HEK293T (cell line): ENCODE measurements at regions not wholly inside any gene's neighbourhood (a gene's known extent, or its start where the extent isn't known, plus 50 kb on each side); places are given as distances from the start of the nearest gene placed in this dataset.

Experiments
- CTCF ChIA-PET: fragments of 350-600 bp; formaldehyde crosslinking; extraction: SDS; loops from one replicate; lab custom pipeline; 2021; ENCODE audit warnings: antibody characterized with exemption, inconsistent platforms; lab: Yijun Ruan, JAX
- POLR2A ChIA-PET: fragments of 350-600 bp; formaldehyde crosslinking; extraction: SDS; loops from one replicate; lab custom pipeline; 2020; ENCODE audit warnings: antibody characterized with exemption, inconsistent platforms; lab: Yijun Ruan, JAX
- DNase-seq: peaks from one replicate; pipeline ENCODE4 v3.0.0; 2012; ENCODE audit warnings: mixed read lengths; ENCODE audit errors: extremely low spot score
- ARNT ChIP-seq: fragments of 450-650 bp; IDR thresholded peaks from 2 replicates; pipeline ENCODE4 v1.6.1; 2017; ENCODE audit warnings: mild to moderate bottlenecking
- BHLHE40 ChIP-seq: fragments of 450-650 bp; IDR thresholded peaks from 2 replicates; pipeline ENCODE4 v1.6.1; 2016; ENCODE audit warnings: mild to moderate bottlenecking, moderate library complexity, borderline replicate concordance
- CTBP1 ChIP-seq: fragments of 450-650 bp; IDR thresholded peaks from 2 replicates; pipeline ENCODE4 v1.6.1; 2016; ENCODE audit warnings: borderline replicate concordance
- ELF4 ChIP-seq: fragments of 450-650 bp; IDR thresholded peaks from 2 replicates; pipeline ENCODE4 v1.6.1; 2017; ENCODE audit warnings: antibody characterized with exemption
- FOXA1 ChIP-seq: fragments of 450-650 bp; IDR thresholded peaks from 2 replicates; pipeline ENCODE4 v1.6.1; 2016; ENCODE audit warnings: mild to moderate bottlenecking
- FOXK2 ChIP-seq: fragments of 450-650 bp; IDR thresholded peaks from 2 replicates; pipeline ENCODE4 v1.6.1; 2016; ENCODE audit warnings: mild to moderate bottlenecking
- FOXM1 ChIP-seq: fragments of 450-650 bp; IDR thresholded peaks from 2 replicates; pipeline ENCODE4 v1.6.1; 2017; ENCODE audit warnings: mild to moderate bottlenecking, borderline replicate concordance
- HDGF ChIP-seq: fragments of 450-650 bp; IDR thresholded peaks from 2 replicates; pipeline ENCODE4 v1.6.1; 2017; ENCODE audit warnings: antibody characterized with exemption, borderline replicate concordance
- L3MBTL2 ChIP-seq: fragments of 450-650 bp; conservative IDR thresholded peaks from 2 replicates; pipeline ENCODE4 v1.6.1; 2016; ENCODE audit warnings: mild to moderate bottlenecking
- LEF1 ChIP-seq: fragments of 450-650 bp; IDR thresholded peaks from 2 replicates; pipeline ENCODE4 v1.6.1; 2017; ENCODE audit warnings: mild to moderate bottlenecking, borderline replicate concordance
- NFRKB ChIP-seq: fragments of 450-650 bp; IDR thresholded peaks from 2 replicates; pipeline ENCODE4 v1.6.1; 2016; ENCODE audit warnings: mild to moderate bottlenecking, moderate library complexity
- SP1 ChIP-seq: fragments of 450-650 bp; IDR thresholded peaks from 2 replicates; pipeline ENCODE4 v1.6.1; 2017
- SUZ12 ChIP-seq: fragments of 450-650 bp; IDR thresholded peaks from 2 replicates; pipeline ENCODE4 v1.6.1; 2016; ENCODE audit warnings: mild to moderate bottlenecking
- TARDBP ChIP-seq: fragments of 450-650 bp; IDR thresholded peaks from 2 replicates; pipeline ENCODE4 v1.6.1; 2016
- ZNF384 ChIP-seq: fragments of 450-650 bp; IDR thresholded peaks from 2 replicates; pipeline ENCODE4 v1.6.1; 2016
- TF ChIP-seq, protein P1 (sequence below): fragments of 450-650 bp; IDR thresholded peaks from 2 replicates; pipeline ENCODE4 v1.6.1; 2016

DNA sequence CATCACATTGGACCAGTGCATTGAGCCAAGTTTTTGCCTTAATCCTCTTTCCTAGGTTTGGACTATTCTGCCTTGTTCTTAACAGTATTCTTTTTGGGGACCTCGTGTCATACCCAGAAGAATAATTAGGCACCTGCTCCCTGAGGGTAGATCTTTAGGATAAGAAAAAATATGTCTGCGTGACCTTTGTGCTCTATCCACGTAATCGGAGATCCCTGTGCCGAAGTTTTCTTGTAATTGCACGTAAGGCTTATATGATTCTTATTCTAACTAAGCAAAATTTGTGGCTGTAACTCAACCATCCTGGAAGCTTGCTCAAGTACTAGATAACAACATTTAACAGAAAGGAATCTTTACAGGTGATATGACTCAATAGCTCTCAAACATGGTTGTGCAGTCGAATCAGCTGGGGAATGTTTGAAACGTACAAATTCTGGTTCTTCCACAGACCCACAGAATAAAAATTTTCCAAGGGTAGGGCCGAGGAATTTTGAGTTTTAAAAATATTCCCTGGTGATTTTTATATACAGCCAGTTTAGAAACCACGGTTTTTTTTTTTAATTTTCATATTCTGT, 344.3 kb downstream of the GBA3 start:
- CTCF ChIA-PET, result interaction anchor here (0.6 kb wide), 1 partner anchor 97 kb away, joined by 3 read pairs; no protein-coding TSS in a partner anchor
- TF ChIP-seq FOXA1 (no peak), BHLHE40 (no peak), ELF4 (no peak), LEF1 (no peak), ARNT (no peak), HDGF (no peak), SP1 (no peak), SUZ12 (no peak), L3MBTL2 (no peak), ZNF384 (no peak), TARDBP (no peak), CTBP1 (no peak), FOXK2 (no peak), FOXM1 (no peak), NFRKB (no peak)
- TF ChIP-seq, protein P1, sequence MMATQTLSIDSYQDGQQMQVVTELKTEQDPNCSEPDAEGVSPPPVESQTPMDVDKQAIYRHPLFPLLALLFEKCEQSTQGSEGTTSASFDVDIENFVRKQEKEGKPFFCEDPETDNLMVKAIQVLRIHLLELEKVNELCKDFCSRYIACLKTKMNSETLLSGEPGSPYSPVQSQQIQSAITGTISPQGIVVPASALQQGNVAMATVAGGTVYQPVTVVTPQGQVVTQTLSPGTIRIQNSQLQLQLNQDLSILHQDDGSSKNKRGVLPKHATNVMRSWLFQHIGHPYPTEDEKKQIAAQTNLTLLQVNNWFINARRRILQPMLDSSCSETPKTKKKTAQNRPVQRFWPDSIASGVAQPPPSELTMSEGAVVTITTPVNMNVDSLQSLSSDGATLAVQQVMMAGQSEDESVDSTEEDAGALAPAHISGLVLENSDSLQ, result no peak
- POLR2A ChIA-PET, result interaction anchor here (0.6 kb wide), 1 partner anchor 195 kb away, joined by 3 read pairs; no protein-coding TSS in a partner anchor
- DNase-seq, result no peak

- ChIA-PET CTCF (interaction anchor here (0.6 kb wide), 1 partner anchor 98 kb away, joined by 3 read pairs; no protein-coding TSS in a partner anchor), POLR2A (no interaction called here)
- no peak for TF ChIP-seq LEF1
- TF ChIP-seq FOXM1, result no peak
- no peak for TF ChIP-seq ELF4
- TF ChIP-seq L3MBTL2, result no peak
- TF ChIP-seq NFRKB, result no peak
- TF ChIP-seq, protein P1, result no peak
- no peak for TF ChIP-seq HDGF
- TF ChIP-seq CTBP1, result no peak
- no peak for TF ChIP-seq ZNF384
- TF ChIP-seq FOXK2, result no peak
- TF ChIP-seq SP1, result no peak
- no peak for TF ChIP-seq BHLHE40
- TF ChIP-seq FOXA1, result no peak
- no peak for TF ChIP-seq TARDBP
- TF ChIP-seq SUZ12, result no peak
- DNase-seq, result no peak
Measured at GRCh38 chr4:23036503-23036902, 343.8 kb downstream of the GBA3 start.

- no peak for DNase-seq
- ChIA-PET CTCF (interaction anchor here (0.6 kb wide), 1 partner anchor 16 kb away, joined by 3 read pairs; no protein-coding TSS in a partner anchor), POLR2A (no interaction called here)
- TF ChIP-seq SP1 (no peak), TARDBP (no peak), ELF4 (no peak), FOXK2 (no peak), ARNT (no peak), ZNF384 (no peak), FOXM1 (no peak), NFRKB (no peak), LEF1 (no peak), SUZ12 (no peak), FOXA1 (no peak), CTBP1 (no peak), BHLHE40 (no peak), L3MBTL2 (no peak), HDGF (no peak)
- TF ChIP-seq, protein P1, result no peak
Measured at GRCh38 chr4:23035521-23036056, 342.9 kb downstream of the GBA3 start.

DNA sequence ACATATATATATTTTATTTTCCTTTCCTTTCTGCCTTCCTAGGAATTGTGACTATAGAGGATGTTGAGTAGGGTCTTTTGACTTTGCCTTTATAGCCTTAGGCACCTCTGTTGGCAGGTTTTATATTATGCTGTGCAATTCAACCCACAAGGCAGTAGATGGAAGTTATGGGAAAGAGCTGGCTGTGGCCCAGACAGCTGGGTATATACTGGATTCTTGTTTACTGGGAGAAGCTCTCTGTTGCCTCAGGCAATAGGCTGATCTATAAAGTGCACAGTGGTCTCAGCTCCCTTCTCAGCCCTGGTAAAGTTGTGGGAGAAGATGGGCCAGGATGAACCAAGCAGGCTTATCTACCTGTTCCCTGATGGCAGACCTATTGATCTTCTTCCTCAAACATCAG, 342.0 kb downstream of the GBA3 start:
- no peak for TF ChIP-seq FOXM1
- no peak for TF ChIP-seq NFRKB
- DNase-seq, result no peak
- ChIA-PET CTCF (no interaction called here), POLR2A (no interaction called here)

DNA sequence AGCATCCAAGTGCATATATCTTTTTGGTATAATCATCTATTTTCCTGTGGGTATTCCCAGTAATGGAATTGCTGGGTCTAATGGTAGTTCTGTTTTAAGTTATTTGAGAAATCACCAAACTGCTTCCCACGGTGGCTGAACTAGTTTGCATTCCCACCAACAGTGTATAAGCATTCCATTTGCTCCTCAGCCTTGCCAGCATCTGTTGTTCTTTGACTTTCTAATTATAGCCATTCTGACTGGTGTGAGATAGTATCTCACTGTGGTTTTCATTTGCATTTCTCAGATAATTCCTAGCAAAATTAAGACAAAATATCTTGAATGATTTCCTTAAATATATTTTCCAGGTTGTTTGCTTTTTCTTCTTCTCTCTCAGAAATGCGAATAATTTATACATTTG, 341.1 kb downstream of the GBA3 start:
- POLR2A ChIA-PET, result no interaction called here

GRCh38 chr4:23028875-23029274, 336.1 kb downstream of the GBA3 start:
- TF ChIP-seq NFRKB (no peak), HDGF (no peak), CTBP1 (no peak), FOXM1 (no peak), ARNT (no peak), BHLHE40 (no peak)
- DNase-seq, result no peak
- POLR2A ChIA-PET, result no interaction called here
- CTCF ChIA-PET, result no interaction called here

More for the DNA sequence above, 341.1 kb downstream of the GBA3 start:
- no peak for TF ChIP-seq NFRKB
- TF ChIP-seq TARDBP, result no peak
- no peak for TF ChIP-seq ARNT
- TF ChIP-seq ZNF384, result no peak
- TF ChIP-seq HDGF, result no peak
- no peak for TF ChIP-seq SUZ12
- DNase-seq, result no peak
- CTCF ChIA-PET, result no interaction called here

DNA sequence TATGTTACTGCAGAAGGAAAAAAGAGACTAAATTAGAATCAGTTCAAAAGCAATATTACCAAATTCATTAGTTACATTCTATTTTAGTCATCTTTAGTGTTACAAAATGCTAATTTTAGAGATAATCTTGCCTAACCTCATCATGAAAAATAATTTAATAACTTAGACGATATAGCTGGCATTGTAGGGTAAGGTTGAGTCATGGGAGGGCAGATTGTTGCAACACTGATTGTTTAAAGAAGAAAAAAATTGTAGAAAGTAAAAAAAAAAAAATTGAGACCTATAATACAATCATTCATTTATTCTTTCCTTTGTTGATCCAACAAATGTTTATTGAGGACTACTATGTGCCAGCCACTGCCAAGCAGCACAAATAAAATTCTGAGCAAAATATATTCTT, 330.9 kb downstream of the GBA3 start:
- no peak for DNase-seq
- ChIA-PET POLR2A (no interaction called here), CTCF (no interaction called here)
- TF ChIP-seq BHLHE40 (no peak), L3MBTL2 (no peak), SUZ12 (no peak), ZNF384 (no peak), FOXA1 (no peak), SP1 (no peak), NFRKB (no peak), HDGF (no peak), FOXM1 (no peak)
